Neural progenitor cell (in vitro differentiated cells): ENCODE measurements at regions not wholly inside any gene's neighbourhood (a gene's known extent, or its start where the extent isn't known, plus 50 kb on each side); places are given as distances from the start of the nearest gene placed in this dataset.

ENCODE experiments used
- EZH2 ChIP-seq: fragments of 200-600 bp; sonication (generic); IDR thresholded peaks from 2 replicates; pipeline ENCODE4 v1.6.1; 2017; ENCODE audit warnings: antibody characterized with exemption, mild to moderate bottlenecking, moderate library complexity
- TF ChIP-seq, protein P1 (sequence below): fragments of 200-600 bp; sonication (generic); IDR thresholded peaks from 2 replicates; pipeline ENCODE4 v1.5.1; 2017; ENCODE audit warnings: antibody characterized with exemption, mild to moderate bottlenecking

DNA sequence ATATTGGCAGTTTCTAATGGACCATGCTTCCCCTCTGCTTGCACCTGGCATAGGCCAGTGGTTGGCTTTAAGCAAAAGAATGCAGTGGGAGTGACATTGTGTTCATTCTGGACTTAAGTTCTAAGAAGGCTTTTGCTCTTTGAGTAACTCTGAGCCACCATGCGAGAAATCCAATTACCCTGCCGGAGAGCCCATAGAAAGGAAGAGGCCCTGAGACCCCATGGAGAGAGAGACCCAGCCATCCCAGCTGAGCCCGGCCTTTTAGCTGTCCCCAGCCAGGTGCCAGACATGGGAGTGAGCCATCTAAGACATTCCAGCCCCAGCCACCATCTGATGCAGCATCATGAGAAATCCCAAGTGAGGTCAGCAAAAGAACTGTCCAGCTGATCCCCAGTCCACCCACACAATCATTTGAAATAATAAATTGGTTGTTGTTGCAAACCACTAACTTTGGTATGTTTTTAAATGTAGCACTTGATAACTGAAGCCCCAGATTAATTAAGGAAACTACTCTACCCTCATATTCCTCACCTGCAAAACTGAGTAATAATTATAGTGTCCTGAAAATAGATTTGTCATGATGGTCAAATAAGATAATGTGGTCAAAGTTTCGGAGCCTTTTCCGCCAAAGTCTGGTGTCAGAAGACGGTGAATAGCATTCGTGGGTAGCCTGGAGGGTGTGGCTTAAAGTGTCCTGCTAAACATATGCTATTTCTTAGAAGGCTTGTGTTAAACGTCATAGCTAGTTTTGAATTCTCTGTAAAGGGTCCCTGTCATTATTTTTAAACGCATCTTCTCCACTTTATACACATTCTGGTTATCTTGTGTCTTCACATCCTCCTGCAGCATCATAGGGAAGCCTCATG lies 166.6 kb upstream of the PELI2 start:
- TF ChIP-seq, protein P1, sequence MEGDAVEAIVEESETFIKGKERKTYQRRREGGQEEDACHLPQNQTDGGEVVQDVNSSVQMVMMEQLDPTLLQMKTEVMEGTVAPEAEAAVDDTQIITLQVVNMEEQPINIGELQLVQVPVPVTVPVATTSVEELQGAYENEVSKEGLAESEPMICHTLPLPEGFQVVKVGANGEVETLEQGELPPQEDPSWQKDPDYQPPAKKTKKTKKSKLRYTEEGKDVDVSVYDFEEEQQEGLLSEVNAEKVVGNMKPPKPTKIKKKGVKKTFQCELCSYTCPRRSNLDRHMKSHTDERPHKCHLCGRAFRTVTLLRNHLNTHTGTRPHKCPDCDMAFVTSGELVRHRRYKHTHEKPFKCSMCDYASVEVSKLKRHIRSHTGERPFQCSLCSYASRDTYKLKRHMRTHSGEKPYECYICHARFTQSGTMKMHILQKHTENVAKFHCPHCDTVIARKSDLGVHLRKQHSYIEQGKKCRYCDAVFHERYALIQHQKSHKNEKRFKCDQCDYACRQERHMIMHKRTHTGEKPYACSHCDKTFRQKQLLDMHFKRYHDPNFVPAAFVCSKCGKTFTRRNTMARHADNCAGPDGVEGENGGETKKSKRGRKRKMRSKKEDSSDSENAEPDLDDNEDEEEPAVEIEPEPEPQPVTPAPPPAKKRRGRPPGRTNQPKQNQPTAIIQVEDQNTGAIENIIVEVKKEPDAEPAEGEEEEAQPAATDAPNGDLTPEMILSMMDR = no peak
- TF ChIP-seq EZH2 = no peak
